Osteocyte (in vitro differentiated cells): ENCODE measurements at regions not wholly inside any gene's neighbourhood (a gene's known extent, or its start where the extent isn't known, plus 50 kb on each side); places are given as distances from the start of the nearest gene placed in this dataset.

ENCODE experiments used
- DNase-seq: peaks from one replicate; pipeline ENCODE4 v3.0.0; 2021; ENCODE audit warnings: mixed read lengths; ENCODE audit not compliant: unreplicated experiment; ENCODE audit errors: extremely low spot score
- H3K27ac Mint-ChIP-seq: one replicate; pipeline ENCODE4 v1.8.0; 2021; ENCODE audit warnings: mild to moderate bottlenecking, mixed read lengths; ENCODE audit not compliant: unreplicated experiment
- H3K27me3 Mint-ChIP-seq: one replicate; pipeline ENCODE4 v1.8.0; 2021; ENCODE audit warnings: mixed read lengths; ENCODE audit not compliant: unreplicated experiment
- H3K36me3 Mint-ChIP-seq: one replicate; pipeline ENCODE4 v1.8.0; 2021; ENCODE audit warnings: mixed read lengths; ENCODE audit not compliant: unreplicated experiment
- H3K4me1 Mint-ChIP-seq: one replicate; pipeline ENCODE4 v1.8.0; 2021; ENCODE audit warnings: mixed read lengths; ENCODE audit not compliant: unreplicated experiment
- H3K4me3 Mint-ChIP-seq: one replicate; pipeline ENCODE4 v1.8.0; 2021; ENCODE audit warnings: mild to moderate bottlenecking, moderate library complexity, mixed read lengths; ENCODE audit not compliant: unreplicated experiment
- H3K9me3 Mint-ChIP-seq: one replicate; pipeline ENCODE4 v1.8.0; 2021; ENCODE audit warnings: mixed read lengths; ENCODE audit not compliant: unreplicated experiment
- CTCF ChIP-seq: fragments of 200-600 bp; sonication (generic); IDR thresholded peaks from 2 replicates; pipeline ENCODE4 v1.5.0; 2021; ENCODE audit warnings: antibody characterized with exemption, mild to moderate bottlenecking, moderate library complexity

DNA sequence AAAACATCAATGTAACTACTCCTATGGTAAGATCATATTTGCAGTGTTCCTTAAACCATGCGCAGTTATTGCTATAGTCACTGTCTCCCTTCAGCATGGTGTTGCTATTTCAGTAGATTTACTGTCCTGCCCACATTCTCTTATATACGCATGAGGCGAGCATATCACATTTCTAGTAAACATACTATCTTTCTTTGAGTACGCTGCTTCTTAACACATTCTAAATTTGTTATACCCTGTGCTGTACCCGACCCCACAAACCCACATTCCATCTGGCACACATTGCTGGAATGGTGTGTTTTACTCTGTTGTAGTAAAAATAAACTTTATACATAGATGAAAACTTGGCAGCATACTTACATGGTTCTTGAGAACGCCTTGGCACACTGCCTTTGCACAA, 163.3 kb downstream of the QPCT start:
- H3K36me3 Mint-ChIP-seq, result no peaks in the 10 kb centered on the region
- DNase-seq, result no peak
- no peak for TF ChIP-seq CTCF
- H3K9me3 Mint-ChIP-seq, result no peaks in the 10 kb centered on the region
- no peaks in the 10 kb centered on the region for H3K27me3 Mint-ChIP-seq
- peaks cover 26% of the 10 kb centered on the region for H3K4me1 Mint-ChIP-seq
- no peak overlapping the region for H3K27ac Mint-ChIP-seq
- H3K4me3 Mint-ChIP-seq, result no peak overlapping the region

- H3K4me1 Mint-ChIP-seq, result peaks cover 2% of the 10 kb centered on the region
- no peak for DNase-seq
- H3K27me3 Mint-ChIP-seq, result no peaks in the 10 kb centered on the region
- no peak for TF ChIP-seq CTCF
- no peak overlapping the region for H3K4me3 Mint-ChIP-seq
- H3K9me3 Mint-ChIP-seq, result no peaks in the 10 kb centered on the region
- no peaks in the 10 kb centered on the region for H3K36me3 Mint-ChIP-seq
- H3K27ac Mint-ChIP-seq, result no peak overlapping the region
Observed at GRCh38 chr2:37512971-37513370, 158.5 kb downstream of the CDC42EP3 start.

DNA sequence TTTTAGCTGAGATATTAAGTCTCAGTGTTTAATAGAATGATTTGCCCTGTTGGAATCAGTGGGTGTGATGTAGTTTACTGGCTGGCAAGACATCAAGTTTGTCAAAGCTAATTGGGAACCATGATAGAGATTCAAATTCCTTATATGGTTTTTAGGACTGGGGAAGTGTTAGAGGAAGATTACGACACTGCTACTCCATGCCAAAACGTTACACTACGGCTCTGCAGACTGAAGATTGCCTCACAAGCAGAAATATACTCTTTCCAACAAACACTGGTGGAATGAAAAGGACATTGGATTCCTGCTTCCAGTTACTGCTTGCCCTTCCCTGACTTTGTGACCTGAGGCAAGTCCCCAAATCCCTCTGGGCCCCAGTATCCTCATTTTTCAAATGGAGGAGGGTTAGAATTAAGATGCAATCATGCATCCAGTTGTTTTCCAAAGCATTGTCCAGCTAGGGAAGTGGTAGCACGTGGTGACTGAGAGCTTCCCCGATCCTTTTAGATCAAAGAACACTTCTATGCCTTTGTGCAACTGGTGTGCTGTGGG, 147.6 kb downstream of the CDC42EP3 start:
- TF ChIP-seq CTCF, result no peak
- peaks cover 9% of the 10 kb centered on the region for H3K4me1 Mint-ChIP-seq
- H3K36me3 Mint-ChIP-seq, result no peaks in the 10 kb centered on the region
- no peaks in the 10 kb centered on the region for H3K27me3 Mint-ChIP-seq
- no peak overlapping the region for H3K27ac Mint-ChIP-seq
- H3K4me3 Mint-ChIP-seq, result no peak overlapping the region
- no peaks in the 10 kb centered on the region for H3K9me3 Mint-ChIP-seq
- no peak for DNase-seq

DNA sequence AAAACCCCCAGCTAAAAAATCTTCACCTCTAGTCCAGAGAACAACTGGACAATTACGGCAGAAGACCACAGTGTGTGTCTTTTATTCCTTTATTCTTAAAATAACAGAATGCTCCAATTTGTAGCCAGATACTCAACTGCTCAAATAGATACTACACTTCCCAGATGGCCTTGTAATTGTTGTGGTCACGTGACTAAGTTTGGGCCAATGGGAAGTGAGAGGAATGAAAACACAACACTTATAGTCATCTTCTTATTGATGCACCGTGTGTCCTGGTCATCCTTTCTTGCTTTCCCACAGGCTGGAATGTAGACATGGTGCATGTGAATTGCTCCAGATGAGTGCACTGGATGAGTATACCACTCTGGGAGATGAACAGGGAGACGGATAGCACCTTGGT, 145.1 kb downstream of the CDC42EP3 start:
- no peak overlapping the region for H3K27ac Mint-ChIP-seq

DNA sequence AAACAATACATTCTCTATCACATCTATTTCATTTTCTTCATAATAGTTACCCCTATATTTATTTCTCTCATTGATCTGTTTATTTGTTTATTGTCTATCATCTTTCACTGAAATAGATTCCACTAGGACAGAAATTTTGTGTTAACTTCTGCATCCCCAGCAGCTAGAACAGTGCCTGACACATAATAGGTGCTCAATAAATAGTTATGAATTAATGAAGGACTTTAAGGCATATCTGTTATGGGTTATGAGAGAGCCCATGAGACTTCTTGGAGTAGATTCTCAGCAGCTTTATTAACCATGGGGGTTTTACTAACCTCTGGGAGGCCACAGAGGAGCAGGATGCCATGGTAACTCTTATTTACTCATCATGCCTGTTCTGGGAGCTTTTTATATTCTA, 144.6 kb downstream of the CDC42EP3 start:
- Mint-ChIP-seq H3K4me1 (peaks cover 21% of the 10 kb centered on the region), H3K36me3 (no peaks in the 10 kb centered on the region), H3K9me3 (no peaks in the 10 kb centered on the region), H3K4me3 (no peak overlapping the region), H3K27me3 (no peaks in the 10 kb centered on the region), H3K27ac (no peak overlapping the region)
- no peak for TF ChIP-seq CTCF
- DNase-seq, result no peak

More for the DNA sequence above, 145.1 kb downstream of the CDC42EP3 start:
- H3K27me3 Mint-ChIP-seq, result no peaks in the 10 kb centered on the region
- no peaks in the 10 kb centered on the region for H3K9me3 Mint-ChIP-seq
- H3K4me1 Mint-ChIP-seq, result peaks cover 21% of the 10 kb centered on the region
- TF ChIP-seq CTCF, result no peak
- H3K36me3 Mint-ChIP-seq, result no peaks in the 10 kb centered on the region
- no peak overlapping the region for H3K4me3 Mint-ChIP-seq
- no peak for DNase-seq
